Neutrophil (primary cell): ENCODE measurements at regions not wholly inside any gene's neighbourhood (a gene's known extent, or its start where the extent isn't known, plus 50 kb on each side); places are given as distances from the start of the nearest gene placed in this dataset.

Experiments
- H3K27ac ChIP-seq: fragments of 200-600 bp; sonication (generic); 2 replicates; pipeline ENCODE4 v1.5.1; 2016; ENCODE audit warnings: mild to moderate bottlenecking, moderate library complexity
- H3K27me3 ChIP-seq: fragments of 200-600 bp; sonication (generic); 2 replicates; pipeline ENCODE4 v1.6.0; 2016; ENCODE audit warnings: mild to moderate bottlenecking
- H3K36me3 ChIP-seq: fragments of 200-600 bp; sonication (generic); 2 replicates; pipeline ENCODE4 v1.5.1; 2017
- H3K4me1 ChIP-seq, 2 experiments: fragments of 200-600 bp in 1 of 2; sonication (generic) in 1 of 2; 1 replicate in 1 of 2; 2 replicates in 1 of 2; pipeline versions ENCODE4 v1.5.1 to v1.6.1; 2013 to 2016; ENCODE audit warnings: low read depth in 1 of 2, low read length in 1 of 2, mild to moderate bottlenecking in 1 of 2, moderate library complexity in 1 of 2; ENCODE audit not compliant: control insufficient read depth in 1 of 2, insufficient read depth in 1 of 2
- H3K4me3 ChIP-seq, 2 experiments: fragments of 200-600 bp in 1 of 2; sonication (generic) in 1 of 2; 1 replicate in 1 of 2; 2 replicates in 1 of 2; pipeline ENCODE4 v1.5.1; 2013 to 2016; ENCODE audit warnings: low read depth in 1 of 2, low read length in 1 of 2, mild to moderate bottlenecking in 1 of 2, moderate library complexity in 1 of 2
- H3K9me3 ChIP-seq: fragments of 200-600 bp; sonication (generic); 2 replicates; pipeline ENCODE4 v1.5.1; 2016
- TF ChIP-seq, protein P1 (sequence below): fragments of 200-600 bp; sonication (generic); IDR thresholded peaks from 2 replicates; pipeline ENCODE4 v1.5.1; 2016; ENCODE audit warnings: antibody characterized with exemption

DNA sequence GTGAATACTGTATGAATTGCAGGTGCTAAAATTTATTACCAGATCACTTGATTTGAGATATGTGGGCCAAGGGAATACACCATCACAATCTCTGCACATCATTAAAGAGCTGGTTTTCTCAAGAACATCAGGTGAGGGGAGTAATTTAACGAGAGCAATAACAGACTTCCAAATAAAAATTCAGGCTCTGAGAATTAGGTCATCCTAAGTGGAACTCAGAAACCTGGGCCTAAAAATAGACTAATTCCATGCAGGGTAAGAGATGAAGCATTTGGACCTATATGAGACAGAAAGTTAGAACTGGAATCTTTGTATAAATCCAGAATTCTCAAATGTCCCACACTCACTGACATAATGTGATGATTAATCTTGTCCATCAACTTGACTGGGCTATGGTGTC, 331.1 kb downstream of the ZNF621 start:
- Histone ChIP-seq H3K27ac (no peak overlapping the region), H3K36me3 (no peaks in the 10 kb centered on the region), H3K4me3 (no peak overlapping the region), H3K9me3 (no peaks in the 10 kb centered on the region), H3K27me3 (no peaks in the 10 kb centered on the region), H3K4me1 (no peaks in the 10 kb centered on the region)
- TF ChIP-seq, protein P1, sequence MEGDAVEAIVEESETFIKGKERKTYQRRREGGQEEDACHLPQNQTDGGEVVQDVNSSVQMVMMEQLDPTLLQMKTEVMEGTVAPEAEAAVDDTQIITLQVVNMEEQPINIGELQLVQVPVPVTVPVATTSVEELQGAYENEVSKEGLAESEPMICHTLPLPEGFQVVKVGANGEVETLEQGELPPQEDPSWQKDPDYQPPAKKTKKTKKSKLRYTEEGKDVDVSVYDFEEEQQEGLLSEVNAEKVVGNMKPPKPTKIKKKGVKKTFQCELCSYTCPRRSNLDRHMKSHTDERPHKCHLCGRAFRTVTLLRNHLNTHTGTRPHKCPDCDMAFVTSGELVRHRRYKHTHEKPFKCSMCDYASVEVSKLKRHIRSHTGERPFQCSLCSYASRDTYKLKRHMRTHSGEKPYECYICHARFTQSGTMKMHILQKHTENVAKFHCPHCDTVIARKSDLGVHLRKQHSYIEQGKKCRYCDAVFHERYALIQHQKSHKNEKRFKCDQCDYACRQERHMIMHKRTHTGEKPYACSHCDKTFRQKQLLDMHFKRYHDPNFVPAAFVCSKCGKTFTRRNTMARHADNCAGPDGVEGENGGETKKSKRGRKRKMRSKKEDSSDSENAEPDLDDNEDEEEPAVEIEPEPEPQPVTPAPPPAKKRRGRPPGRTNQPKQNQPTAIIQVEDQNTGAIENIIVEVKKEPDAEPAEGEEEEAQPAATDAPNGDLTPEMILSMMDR, result no peak

DNA sequence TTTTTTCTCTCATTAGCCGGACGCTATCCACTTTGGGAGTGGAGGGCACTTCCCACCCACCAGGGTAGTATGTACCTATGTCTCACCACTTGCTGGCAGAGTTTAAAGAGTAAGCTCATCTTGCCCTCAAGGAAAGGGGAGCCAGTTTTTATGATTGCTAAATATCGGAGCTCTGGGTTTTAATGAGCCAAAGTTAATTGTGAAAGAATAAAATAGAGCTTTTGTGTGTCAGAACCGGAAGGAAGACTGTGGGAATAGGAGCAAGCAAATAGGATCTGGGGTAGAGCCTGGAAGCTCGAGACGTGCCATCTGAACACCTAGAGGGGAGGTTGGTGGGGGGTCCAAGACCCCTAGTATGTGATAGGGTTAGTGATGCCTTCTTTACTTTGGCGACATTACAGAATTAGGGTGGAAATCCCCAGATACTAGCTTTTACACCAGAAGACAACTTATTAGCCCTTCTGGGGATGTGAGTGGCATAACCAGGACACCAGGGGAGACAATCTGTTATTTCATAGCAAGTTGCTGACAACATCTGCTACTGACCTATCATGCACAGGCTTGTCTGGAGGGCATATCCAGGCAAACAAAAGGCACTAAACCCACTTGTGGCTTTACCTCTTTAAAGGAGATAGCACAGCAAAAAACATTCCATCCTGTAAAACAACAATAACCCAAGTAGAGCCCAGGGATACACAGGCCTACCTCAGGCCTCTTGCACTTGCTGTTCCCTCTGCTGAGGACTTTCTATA, 333.8 kb downstream of the ZNF621 start:
- Histone ChIP-seq H3K9me3 (no peaks in the 10 kb centered on the region), H3K36me3 (no peaks in the 10 kb centered on the region), H3K27ac (no peak overlapping the region), H3K4me1 (no peaks in the 10 kb centered on the region), H3K4me3 (no peak overlapping the region), H3K27me3 (no peaks in the 10 kb centered on the region)
- TF ChIP-seq, protein P1, result no peak

DNA sequence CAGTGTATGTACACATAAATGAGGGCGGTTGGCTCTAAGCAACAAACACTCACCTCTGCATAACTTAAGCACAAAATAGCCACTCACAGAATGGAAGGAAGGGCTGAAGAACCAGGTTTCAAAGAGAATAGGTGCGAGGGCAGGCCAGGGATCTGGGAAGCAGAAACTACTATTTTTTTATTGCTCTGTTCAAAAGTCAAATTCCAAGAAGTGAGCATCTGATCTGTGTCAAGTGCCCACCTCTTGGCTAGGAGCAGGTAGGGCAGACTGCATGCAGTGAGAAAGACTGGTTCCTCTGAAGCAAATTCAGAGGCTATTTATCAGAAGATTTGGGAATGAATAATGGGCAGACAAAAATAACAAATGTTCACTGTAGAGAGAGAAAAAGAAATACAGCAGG, 336.4 kb upstream of the CTNNB1 start:
- TF ChIP-seq, protein P1, result no peak
- H3K27me3 ChIP-seq, result no peaks in the 10 kb centered on the region
- H3K27ac ChIP-seq, result no peak overlapping the region
- H3K4me1 ChIP-seq, result no peaks in the 10 kb centered on the region
- no peaks in the 10 kb centered on the region for H3K9me3 ChIP-seq
- H3K4me3 ChIP-seq, result no peak overlapping the region
- no peaks in the 10 kb centered on the region for H3K36me3 ChIP-seq

DNA sequence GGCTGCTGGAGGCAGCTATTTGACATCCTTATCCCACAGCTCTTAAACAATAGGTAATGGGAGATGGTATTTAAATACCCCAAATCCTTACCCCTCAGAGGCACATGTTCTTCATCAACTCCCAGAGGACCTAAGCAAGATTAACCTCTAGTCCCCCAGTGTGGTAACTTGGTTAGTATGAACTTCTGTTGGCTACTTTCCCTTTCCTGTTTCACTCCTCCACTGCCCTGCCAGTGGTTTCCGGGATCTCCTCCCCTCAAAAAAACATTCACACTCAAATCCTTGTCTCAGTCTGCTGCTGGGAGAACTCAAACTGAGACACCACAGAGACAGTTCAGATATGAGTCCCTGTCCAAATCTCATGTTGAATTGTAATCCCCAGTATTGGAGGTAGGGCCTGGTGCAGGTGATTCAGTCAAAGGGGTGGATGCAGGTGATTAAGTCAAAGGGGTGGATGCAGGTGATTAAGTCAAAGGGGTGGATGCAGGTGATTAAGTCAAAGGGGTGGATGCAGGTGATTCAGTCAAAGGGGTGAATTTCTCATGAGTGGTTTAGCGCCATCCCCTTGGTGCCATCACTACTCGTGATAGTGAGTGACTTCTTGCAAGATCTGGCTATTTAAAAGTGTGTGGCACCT, 335.0 kb upstream of the CTNNB1 start:
- H3K36me3 ChIP-seq, result no peaks in the 10 kb centered on the region
- H3K4me1 ChIP-seq, result no peaks in the 10 kb centered on the region
- TF ChIP-seq, protein P1, result no peak

DNA sequence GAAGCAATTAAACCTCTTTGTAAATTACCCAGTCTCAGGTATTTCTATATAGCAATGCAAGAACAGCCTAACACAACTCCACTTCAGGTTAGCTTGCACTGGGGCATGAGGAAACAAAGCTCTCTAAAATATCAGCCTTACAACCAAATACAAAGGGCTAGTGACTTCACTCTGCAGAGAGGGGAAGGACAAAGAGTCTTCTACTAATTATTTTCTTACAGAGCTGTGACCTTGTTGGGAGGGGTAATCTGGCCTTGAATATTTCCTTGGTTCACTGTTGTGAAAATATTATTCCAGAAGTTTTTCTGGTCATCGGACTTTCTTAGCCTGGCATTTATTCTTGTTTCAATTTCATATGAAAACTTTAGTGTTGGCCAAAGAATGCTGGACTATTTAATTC, 334.4 kb upstream of the CTNNB1 start:
- H3K4me1 ChIP-seq, result no peaks in the 10 kb centered on the region
- no peak overlapping the region for H3K27ac ChIP-seq
- no peak overlapping the region for H3K4me3 ChIP-seq
- TF ChIP-seq, protein P1, result no peak
- H3K36me3 ChIP-seq, result no peaks in the 10 kb centered on the region
- H3K9me3 ChIP-seq, result no peaks in the 10 kb centered on the region
- no peaks in the 10 kb centered on the region for H3K27me3 ChIP-seq

More for the DNA sequence above, 335.0 kb upstream of the CTNNB1 start:
- Histone ChIP-seq H3K27ac (no peak overlapping the region), H3K27me3 (no peaks in the 10 kb centered on the region), H3K4me3 (no peak overlapping the region), H3K9me3 (no peaks in the 10 kb centered on the region)
